Breast epithelium (tissue), 3 donors: ENCODE measurements at regions not wholly inside any gene's neighbourhood (a gene's known extent, or its start where the extent isn't known, plus 50 kb on each side); places are given as distances from the start of the nearest gene placed in this dataset.

Experiments
- POLR2AphosphoS5 ChIP-seq, 3 donors: sonication (generic); formaldehyde crosslinking; IDR thresholded peaks; one replicate each; pipeline ENCODE4 v1.6.1; 2017; ENCODE audit warnings: antibody characterized with exemption in 3 of 3
- TF ChIP-seq, protein P1 (sequence below), 3 donors: fragments of 450-650 bp; IDR thresholded peaks; one replicate each; pipeline ENCODE4 v1.5.1; 2016 to 2017; ENCODE audit warnings: antibody characterized with exemption in 3 of 3, mild to moderate bottlenecking in 3 of 3, moderate library complexity in 3 of 3

DNA sequence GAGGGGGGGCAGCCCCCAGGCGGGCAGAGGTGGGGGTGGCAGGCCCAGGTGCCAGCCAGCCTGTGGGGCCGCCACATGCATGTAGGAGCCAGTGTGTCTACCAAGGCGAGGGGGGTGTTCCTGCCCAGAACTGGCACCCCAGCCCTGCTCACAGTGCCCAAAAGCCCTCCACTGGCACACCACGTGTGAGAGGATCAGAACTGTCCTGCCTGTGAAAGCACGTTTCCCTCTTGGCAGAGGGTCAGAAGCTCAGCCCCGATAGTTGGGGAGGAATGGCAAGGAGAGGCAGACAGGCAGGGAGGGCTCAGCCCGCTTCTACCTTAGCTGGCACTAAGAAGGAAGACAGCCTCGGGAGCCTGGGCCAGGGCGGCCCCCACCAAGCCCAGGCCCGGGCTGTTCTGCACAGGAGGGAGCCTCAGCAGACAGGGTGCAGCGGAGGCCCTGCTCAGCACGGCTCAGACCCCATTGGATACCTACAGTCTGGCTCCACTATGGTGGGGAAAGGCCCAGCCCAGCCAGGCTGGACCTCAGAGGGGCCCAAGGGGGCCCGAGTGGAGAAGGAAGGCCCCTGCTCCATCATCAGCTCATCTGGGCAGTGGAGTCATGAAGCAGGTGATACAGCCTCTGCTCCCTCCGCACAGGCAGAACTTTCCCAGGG, 84.8 kb upstream of the LINGO1 start:
- TF ChIP-seq, protein P1, sequence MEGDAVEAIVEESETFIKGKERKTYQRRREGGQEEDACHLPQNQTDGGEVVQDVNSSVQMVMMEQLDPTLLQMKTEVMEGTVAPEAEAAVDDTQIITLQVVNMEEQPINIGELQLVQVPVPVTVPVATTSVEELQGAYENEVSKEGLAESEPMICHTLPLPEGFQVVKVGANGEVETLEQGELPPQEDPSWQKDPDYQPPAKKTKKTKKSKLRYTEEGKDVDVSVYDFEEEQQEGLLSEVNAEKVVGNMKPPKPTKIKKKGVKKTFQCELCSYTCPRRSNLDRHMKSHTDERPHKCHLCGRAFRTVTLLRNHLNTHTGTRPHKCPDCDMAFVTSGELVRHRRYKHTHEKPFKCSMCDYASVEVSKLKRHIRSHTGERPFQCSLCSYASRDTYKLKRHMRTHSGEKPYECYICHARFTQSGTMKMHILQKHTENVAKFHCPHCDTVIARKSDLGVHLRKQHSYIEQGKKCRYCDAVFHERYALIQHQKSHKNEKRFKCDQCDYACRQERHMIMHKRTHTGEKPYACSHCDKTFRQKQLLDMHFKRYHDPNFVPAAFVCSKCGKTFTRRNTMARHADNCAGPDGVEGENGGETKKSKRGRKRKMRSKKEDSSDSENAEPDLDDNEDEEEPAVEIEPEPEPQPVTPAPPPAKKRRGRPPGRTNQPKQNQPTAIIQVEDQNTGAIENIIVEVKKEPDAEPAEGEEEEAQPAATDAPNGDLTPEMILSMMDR (IDR thresholded peaks at IDR 0.05) = no peak
- TF ChIP-seq POLR2AphosphoS5 (IDR thresholded peaks at IDR 0.05) = no peak
